Keratinocyte (primary cell): ENCODE measurements at regions not wholly inside any gene's neighbourhood (a gene's known extent, or its start where the extent isn't known, plus 50 kb on each side); places are given as distances from the start of the nearest gene placed in this dataset.

Source experiments
- DNase-seq: peaks from one replicate; pipeline ENCODE4 v3.0.0-alpha.2; 2011; ENCODE audit warnings: low read depth, missing footprints, low spot score
- FAIRE-seq: peaks from 2 replicates; lab custom pipeline; 2011; peaks lifted over from hg19 to GRCh38; lab: Jason Lieb, UNC
- H2AFZ ChIP-seq: 2 replicates; pipeline ENCODE4 v1.6.0; 2012; ENCODE audit warnings: low read length, control low read depth, inconsistent platforms; ENCODE audit not compliant: control insufficient read depth
- H3K27ac ChIP-seq: 2 replicates; pipeline ENCODE4 v1.5.1; 2011; ENCODE audit warnings: low read length; ENCODE audit not compliant: control insufficient read depth, insufficient read depth
- H3K27me3 ChIP-seq: 3 replicates; pipeline ENCODE4 v1.6.0; 2011; ENCODE audit warnings: low read length; ENCODE audit not compliant: control insufficient read depth, insufficient read depth; ENCODE audit errors: extremely low read depth
- H3K36me3 ChIP-seq, 2 experiments: 2 replicates in 1 of 2; 3 replicates in 1 of 2; pipeline ENCODE4 v1.5.1; 2011; ENCODE audit warnings: low read length in 2 of 2, mild to moderate bottlenecking in 1 of 2; ENCODE audit not compliant: control insufficient read depth in 2 of 2, insufficient read depth in 2 of 2; ENCODE audit errors: extremely low read depth in 1 of 2
- H3K4me1 ChIP-seq: 3 replicates; pipeline ENCODE4 v1.5.1; 2011; ENCODE audit warnings: low read length; ENCODE audit not compliant: control insufficient read depth, insufficient read depth; ENCODE audit errors: extremely low read depth
- H3K4me2 ChIP-seq: 3 replicates; pipeline ENCODE4 v1.6.0; 2011; ENCODE audit warnings: low read depth, low read length; ENCODE audit not compliant: control insufficient read depth, insufficient read depth; ENCODE audit errors: extremely low read depth
- H3K4me3 ChIP-seq, 3 experiments: fragments of 200-600 bp in 1 of 3; sonication (generic) in 1 of 3; 2 replicates in 2 of 3; 3 replicates in 1 of 3; pipeline ENCODE4 v1.5.1; 2011 to 2016; ENCODE audit warnings: low read length in 3 of 3, mild to moderate bottlenecking in 3 of 3, control low read depth in 2 of 3, inconsistent platforms in 1 of 3, low read depth in 1 of 3, mixed read lengths in 1 of 3, mixed run types in 1 of 3, moderate library complexity in 1 of 3; ENCODE audit not compliant: control insufficient read depth in 2 of 3, insufficient read depth in 2 of 3; ENCODE audit errors: extremely low read depth in 1 of 3
- H3K79me2 ChIP-seq: 2 replicates; pipeline ENCODE4 v1.6.0; 2012; ENCODE audit warnings: low read length; ENCODE audit not compliant: control insufficient read depth, insufficient read depth
- H3K9ac ChIP-seq: 3 replicates; pipeline ENCODE4 v1.6.0; 2011; ENCODE audit warnings: low read length; ENCODE audit not compliant: control insufficient read depth, insufficient read depth; ENCODE audit errors: extremely low read depth
- H3K9me1 ChIP-seq: 3 replicates; pipeline ENCODE4 v1.6.0; 2011; ENCODE audit warnings: low read length; ENCODE audit not compliant: control insufficient read depth, insufficient read depth; ENCODE audit errors: extremely low read depth
- H3K9me3 ChIP-seq: 2 replicates; pipeline ENCODE4 v1.5.1; 2012; ENCODE audit warnings: low read depth, low read length; ENCODE audit not compliant: control insufficient read depth
- H4K20me1 ChIP-seq: 3 replicates; pipeline ENCODE4 v1.6.0; 2011; ENCODE audit warnings: low read length; ENCODE audit not compliant: control insufficient read depth, insufficient read depth; ENCODE audit errors: extremely low read depth
- CTCF ChIP-seq, 3 experiments: IDR thresholded peaks in 1 of 3; conservative IDR thresholded peaks in 1 of 3; optimal IDR thresholded peaks in 1 of 3; 2 replicates in 2 of 3; 3 replicates in 1 of 3; pipeline versions ENCODE3 to v1.5.1; 2011; ENCODE audit warnings: low read length in 3 of 3, mild to moderate bottlenecking in 3 of 3, moderate library complexity in 2 of 3, control low read depth in 1 of 3, inconsistent platforms in 1 of 3; ENCODE audit not compliant: insufficient read depth in 2 of 3; ENCODE audit errors: extremely low read depth in 1 of 3
- EZH2 ChIP-seq: IDR thresholded peaks from one replicate; pipeline ENCODE4 v1.6.1; 2012; ENCODE audit warnings: inconsistent platforms, mild to moderate bottlenecking, low read length, moderate library complexity
- dilution Hi-C: fragments of 300-500 bp; cut with MboI; formaldehyde crosslinking; loops from one replicate; pipeline ENCODE4 v1.7.0; 2020; ENCODE audit warnings: low sequenced_read_pairs; ENCODE audit not compliant: extremely low pct_ligation_motif_present

GRCh38 chr2:193467276-193467987, 1272.7 kb upstream of the TMEFF2 start:
- dilution Hi-C loops, result no loop called here

GRCh38 chr2:193463011-193463410, 1268.3 kb upstream of the TMEFF2 start:
- Histone ChIP-seq H3K9ac (no peak overlapping the region), H3K27me3 (no peaks in the 10 kb centered on the region), H2AFZ (no peak overlapping the region), H3K9me3 (no peaks in the 10 kb centered on the region), H3K4me2 (no peak overlapping the region), H3K4me3 (no peak overlapping the region), H3K9me1 (no peaks in the 10 kb centered on the region), H3K27ac (no peak overlapping the region), H3K4me1 (no peaks in the 10 kb centered on the region), H4K20me1 (no peaks in the 10 kb centered on the region), H3K36me3 (no peaks in the 10 kb centered on the region), H3K79me2 (no peaks in the 10 kb centered on the region)
- FAIRE-seq (no peak), DNase-seq (no peak)
- dilution Hi-C loops, result no loop called here
- no peak for TF ChIP-seq EZH2
- no peak for TF ChIP-seq CTCF (optimal IDR thresholded peaks at IDR 0.05 in 1 of 3, IDR thresholded peaks at IDR 0.05 in 1 of 3, conservative IDR thresholded peaks at IDR 0.05 in 1 of 3; ENCODE audit: extremely low read depth in 1 of 3, insufficient read depth in 2 of 3, low read length in 3 of 3)

More at GRCh38 chr2:193467276-193467987, 1272.7 kb upstream of the TMEFF2 start:
- no peaks in the 10 kb centered on the region for H3K9me1 ChIP-seq
- H3K4me1 ChIP-seq, result no peaks in the 10 kb centered on the region
- FAIRE-seq, result no peak
- no peak overlapping the region for H3K4me3 ChIP-seq
- no peak overlapping the region for H3K27ac ChIP-seq
- H2AFZ ChIP-seq, result no peak overlapping the region
- H3K27me3 ChIP-seq, result no peaks in the 10 kb centered on the region
- no peaks in the 10 kb centered on the region for H3K36me3 ChIP-seq
- no peaks in the 10 kb centered on the region for H3K9me3 ChIP-seq
- H3K79me2 ChIP-seq, result no peaks in the 10 kb centered on the region
- DNase-seq, result no peak
- H3K9ac ChIP-seq, result no peak overlapping the region
- no peak for TF ChIP-seq CTCF (optimal IDR thresholded peaks at IDR 0.05 in 1 of 3, IDR thresholded peaks at IDR 0.05 in 1 of 3, conservative IDR thresholded peaks at IDR 0.05 in 1 of 3; ENCODE audit: extremely low read depth in 1 of 3, insufficient read depth in 2 of 3, low read length in 3 of 3)
- no peak for TF ChIP-seq EZH2
- H4K20me1 ChIP-seq, result no peaks in the 10 kb centered on the region
- no peak overlapping the region for H3K4me2 ChIP-seq
